CD14-positive monocyte (primary cell): ENCODE measurements at regions not wholly inside any gene's neighbourhood (a gene's known extent, or its start where the extent isn't known, plus 50 kb on each side); places are given as distances from the start of the nearest gene placed in this dataset.

Experiments used
- DNase-seq, 3 donors: peaks; one replicate each; pipeline ENCODE4 v3.0.0-alpha.2; 2011 to 2022
- H2AFZ ChIP-seq: 2 replicates; pipeline ENCODE4 v1.6.0; 2012; ENCODE audit warnings: mild to moderate bottlenecking, low read depth, low read length, inconsistent platforms; ENCODE audit not compliant: insufficient read depth, poor library complexity, severe bottlenecking
- H3K27ac ChIP-seq, 2 donors: 1 replicate in 1 of 2; 2 replicates in 1 of 2; pipeline ENCODE4 v1.5.1; 2012 to 2013; ENCODE audit warnings: low read length in 2 of 2, control low read depth in 1 of 2, inconsistent platforms in 1 of 2, low read depth in 1 of 2, mild to moderate bottlenecking in 1 of 2
- H3K27me3 ChIP-seq, 2 donors: one replicate each; pipeline versions ENCODE4 v1.6.0 to v1.6.1; 2011 to 2013; ENCODE audit warnings: low read length in 2 of 2; ENCODE audit not compliant: control insufficient read depth in 2 of 2, insufficient read depth in 2 of 2
- H3K36me3 ChIP-seq, 2 donors: replicated peaks in 1 of 2; 1 replicate in 1 of 2; 2 replicates in 1 of 2; pipeline versions ENCODE4 v1.5.1 to v1.6.1; 2012 to 2013; ENCODE audit warnings: low read length in 2 of 2, control low read depth in 1 of 2, inconsistent platforms in 1 of 2, mild to moderate bottlenecking in 1 of 2; ENCODE audit not compliant: insufficient read depth in 2 of 2, control insufficient read depth in 1 of 2
- H3K4me1 ChIP-seq, 2 donors: 1 replicate in 1 of 2; 2 replicates in 1 of 2; pipeline versions ENCODE4 v1.5.1 to v1.6.1; 2012 to 2013; ENCODE audit warnings: low read length in 2 of 2, control low read depth in 1 of 2, inconsistent platforms in 1 of 2, mild to moderate bottlenecking in 1 of 2, moderate library complexity in 1 of 2; ENCODE audit not compliant: insufficient read depth in 2 of 2, control insufficient read depth in 1 of 2
- H3K4me2 ChIP-seq: replicated peaks from 2 replicates; pipeline ENCODE3; 2012; ENCODE audit warnings: low read length, moderate library complexity, mild to moderate bottlenecking; ENCODE audit not compliant: poor library complexity, severe bottlenecking; ENCODE audit errors: extremely low read depth
- H3K4me3 ChIP-seq, 3 experiments: fragments of 200-600 bp in 1 of 3; sonication (generic) in 1 of 3; replicated peaks in 1 of 3; 1 replicate in 2 of 3; 2 replicates in 1 of 3; pipeline ENCODE4 v1.5.1; 2011 to 2013; ENCODE audit warnings: low read length in 3 of 3, mild to moderate bottlenecking in 3 of 3, control low read depth in 2 of 3, low read depth in 2 of 3, inconsistent platforms in 1 of 3, moderate library complexity in 1 of 3
- H3K79me2 ChIP-seq: 2 replicates; pipeline ENCODE4 v1.6.0; 2012; ENCODE audit warnings: mild to moderate bottlenecking, control low read depth, inconsistent platforms, low read length, moderate library complexity; ENCODE audit not compliant: insufficient read depth
- H3K9ac ChIP-seq: 2 replicates; pipeline ENCODE4 v1.6.0; 2017; ENCODE audit warnings: low read length, mild to moderate bottlenecking; ENCODE audit not compliant: insufficient read depth, poor library complexity, severe bottlenecking
- H3K9me3 ChIP-seq, 2 donors: replicated peaks in 1 of 2; 1 replicate in 1 of 2; 2 replicates in 1 of 2; pipeline versions ENCODE4 v1.5.1 to v1.6.1; 2012 to 2013; ENCODE audit warnings: low read length in 2 of 2, control low read depth in 1 of 2; ENCODE audit not compliant: control insufficient read depth in 1 of 2, insufficient read depth in 1 of 2
- H4K20me1 ChIP-seq: 2 replicates; pipeline ENCODE4 v1.6.0; 2012; ENCODE audit warnings: mild to moderate bottlenecking, low read length, control low read depth, moderate library complexity; ENCODE audit not compliant: insufficient read depth
- H3K27ac Mint-ChIP-seq, 7 donors: one replicate each; pipeline ENCODE4 v1.8.0; 2020; ENCODE audit warnings: mild to moderate bottlenecking in 7 of 7, mixed read lengths in 7 of 7, moderate library complexity in 6 of 7, inconsistent platforms in 2 of 7
- H3K27me3 Mint-ChIP-seq, 3 donors: one replicate each; pipeline ENCODE4 v1.8.0; 2021 to 2022; ENCODE audit warnings: low read depth in 3 of 3, mild to moderate bottlenecking in 3 of 3, mixed read lengths in 3 of 3, moderate library complexity in 3 of 3, inconsistent platforms in 1 of 3
- H3K36me3 Mint-ChIP-seq, 2 donors: one replicate each; pipeline ENCODE4 v1.8.0; 2020; ENCODE audit warnings: mixed read lengths in 2 of 2, inconsistent platforms in 1 of 2, mild to moderate bottlenecking in 1 of 2
- H3K4me1 Mint-ChIP-seq: one replicate; pipeline ENCODE4 v1.8.0; 2020; ENCODE audit warnings: mild to moderate bottlenecking, mixed read lengths
- H3K4me3 Mint-ChIP-seq, 2 donors: one replicate each; pipeline ENCODE4 v1.8.0; 2020; ENCODE audit warnings: mild to moderate bottlenecking in 2 of 2, mixed read lengths in 2 of 2, moderate library complexity in 1 of 2
- H3K9me3 Mint-ChIP-seq, 7 donors: one replicate each; pipeline ENCODE4 v1.8.0; 2020 to 2022; ENCODE audit warnings: mixed read lengths in 7 of 7, mild to moderate bottlenecking in 6 of 7, moderate library complexity in 6 of 7, inconsistent platforms in 2 of 7
- CTCF ChIP-seq: fragments of 200-600 bp; IDR thresholded peaks from one replicate; pipeline ENCODE4 v1.8.0; 2022; ENCODE audit warnings: antibody characterized with exemption, mild to moderate bottlenecking
- WGBS: methylation state at CpG from one replicate; pipeline ENCODE4 v1.1.5; 2013; ENCODE audit warnings: missing lambda C conversion rate; ENCODE audit not compliant: insufficient coverage; 5-methylcytosine and 5-hydroxymethylcytosine counted together
- intact Hi-C, 2 donors: fragments of 100-400 bp; cut with micrococcal nuclease; formaldehyde crosslinking; loops; one replicate each; pipeline versions ENCODE4 v1.15.0 to v1.15.1; 2023

GRCh38 chr12:127043731-127044130 is 1223.2 kb upstream of the TMEM132C start:
- Histone ChIP-seq H3K36me3 (no peaks in the 10 kb centered on the region), H4K20me1 (no peaks in the 10 kb centered on the region), H3K27ac (no peak overlapping the region), H3K27me3 (no peaks in the 10 kb centered on the region), H3K79me2 (no peaks in the 10 kb centered on the region), H3K9me3 (peaks cover 0 to 6% of the 10 kb centered on the region in 2 donors), H3K4me2 (no peak overlapping the region), H2AFZ (no peak overlapping the region), H3K4me1 (no peaks in the 10 kb centered on the region), H3K9ac (no peak overlapping the region), H3K4me3 (no peak overlapping the region)
- Mint-ChIP-seq H3K4me1 (peaks cover 3% of the 10 kb centered on the region), H3K9me3 (peaks cover 0 to 17% (median 2%) of the 10 kb centered on the region in 7 donors), H3K4me3 (no peak overlapping the region), H3K27me3 (peaks cover 0 to 3% (median 0%) of the 10 kb centered on the region in 3 donors), H3K36me3 (no peaks in the 10 kb centered on the region), H3K27ac (no peak overlapping the region)
- 100% methylated on average over 2 of the region's 3 CpGs for WGBS
- DNase-seq: no peak
- intact Hi-C loops: no loop called here
- no peak for TF ChIP-seq CTCF

GRCh38 chr12:127044836-127045235 is 1222.1 kb upstream of the TMEM132C start:
- Histone ChIP-seq H3K4me3 (no peak overlapping the region), H3K9ac (no peak overlapping the region), H3K4me1 (no peaks in the 10 kb centered on the region), H3K27ac (no peak overlapping the region), H3K79me2 (no peaks in the 10 kb centered on the region), H3K36me3 (no peaks in the 10 kb centered on the region), H3K4me2 (no peak overlapping the region), H3K27me3 (no peaks in the 10 kb centered on the region), H2AFZ (no peak overlapping the region), H4K20me1 (no peaks in the 10 kb centered on the region), H3K9me3 (peaks cover 0 to 6% of the 10 kb centered on the region in 2 donors)
- intact Hi-C loops: no loop called here
- H3K4me1 Mint-ChIP-seq: peaks cover 3% of the 10 kb centered on the region
- H3K27ac Mint-ChIP-seq: no peak overlapping the region
- H3K4me3 Mint-ChIP-seq: no peak overlapping the region
- peaks cover 0 to 10% (median 2%) of the 10 kb centered on the region in 7 donors for H3K9me3 Mint-ChIP-seq
- H3K27me3 Mint-ChIP-seq: peaks cover 0 to 1% (median 0%) of the 10 kb centered on the region in 3 donors
- DNase-seq: no peak
- no peaks in the 10 kb centered on the region for H3K36me3 Mint-ChIP-seq
- TF ChIP-seq CTCF: no peak
- WGBS: no CpG with 5 or more reads among the region's 1 CpG
